Retinal pigment epithelial cell (primary cell): ENCODE measurements at regions not wholly inside any gene's neighbourhood (a gene's known extent, or its start where the extent isn't known, plus 50 kb on each side); places are given as distances from the start of the nearest gene placed in this dataset.

Source experiments
- DNase-seq: peaks from one replicate; pipeline ENCODE4 v3.0.0-alpha.2; 2010; ENCODE audit warnings: low read depth
- H3K4me3 ChIP-seq: 2 replicates; pipeline ENCODE4 v1.5.1; 2011; ENCODE audit warnings: mild to moderate bottlenecking, low read length, control low read depth, moderate library complexity
- CTCF ChIP-seq: conservative IDR thresholded peaks from 2 replicates; pipeline ENCODE4 v1.5.1; 2011; ENCODE audit warnings: low read depth, low read length, control low read depth, inconsistent platforms

- H3K4me3 ChIP-seq, result no peak overlapping the region
- TF ChIP-seq CTCF, result no peak
- DNase-seq, result no peak
Measured at GRCh38 chr12:115380546-115381120, 696.7 kb upstream of the TBX3 start.

GRCh38 chr12:115378291-115378690 lies 694.3 kb upstream of the TBX3 start:
- no peak overlapping the region for H3K4me3 ChIP-seq
- TF ChIP-seq CTCF, result no peak
- DNase-seq, result no peak

- no peak for DNase-seq
- no peak for TF ChIP-seq CTCF
- H3K4me3 ChIP-seq, result no peak overlapping the region
Measured at GRCh38 chr12:115377779-115378178, 693.8 kb upstream of the TBX3 start.

GRCh38 chr12:115377230-115377629 lies 693.3 kb upstream of the TBX3 start:
- no peak for DNase-seq
- no peak for TF ChIP-seq CTCF

GRCh38 chr12:115375186-115375991 lies 691.4 kb upstream of the TBX3 start:
- TF ChIP-seq CTCF, result no peak
- no peak overlapping the region for H3K4me3 ChIP-seq
- DNase-seq, result no peak

More at GRCh38 chr12:115377230-115377629, 693.3 kb upstream of the TBX3 start:
- H3K4me3 ChIP-seq, result no peak overlapping the region

GRCh38 chr12:115374480-115375185 lies 690.7 kb upstream of the TBX3 start:
- no peak for TF ChIP-seq CTCF
- H3K4me3 ChIP-seq, result no peak overlapping the region
- no peak for DNase-seq
